ENCODE measurements at regions not wholly inside any gene's neighbourhood (a gene's known extent, or its start where the extent isn't known, plus 50 kb on each side); places are given as distances from the start of the nearest gene placed in this dataset.

GRCh38 chr14:26984311-26985177 is 386.7 kb upstream of the NOVA1 start:
- Histone ChIP-seq H3K27me3 (ENCODE audit: control insufficient read depth, insufficient read depth, low read length) (no peaks in the 10 kb centered on the region), H3K9me3 (ENCODE audit: control insufficient read depth, insufficient read depth, low read length) (no peaks in the 10 kb centered on the region), H3K9ac (ENCODE audit: low read depth, low read length) (no peak overlapping the region), H3K36me3 (ENCODE audit: control insufficient read depth, insufficient read depth, low read length) (no peaks in the 10 kb centered on the region), H3K4me1 (ENCODE audit: control insufficient read depth, insufficient read depth, low read length) (peaks cover 4% of the 10 kb centered on the region), H3K4me3 (ENCODE audit: low read depth, low read length) (no peak overlapping the region)

- peaks cover 4% of the 10 kb centered on the region for H3K4me1 ChIP-seq (ENCODE audit: control insufficient read depth, insufficient read depth, low read length)
- H3K4me3 ChIP-seq (ENCODE audit: low read depth, low read length) = no peak overlapping the region
- H3K27me3 ChIP-seq (ENCODE audit: control insufficient read depth, insufficient read depth, low read length) = no peaks in the 10 kb centered on the region
- H3K36me3 ChIP-seq (ENCODE audit: control insufficient read depth, insufficient read depth, low read length) = no peaks in the 10 kb centered on the region
- H3K9me3 ChIP-seq (ENCODE audit: control insufficient read depth, insufficient read depth, low read length) = no peaks in the 10 kb centered on the region
- no peak overlapping the region for H3K9ac ChIP-seq (ENCODE audit: low read depth, low read length)
Measured at GRCh38 chr14:26987744-26988363, 390.0 kb upstream of the NOVA1 start.

GRCh38 chr14:26990946-26991345 is 393.1 kb upstream of the NOVA1 start:
- Histone ChIP-seq H3K9me3 (ENCODE audit: control insufficient read depth, insufficient read depth, low read length) (no peaks in the 10 kb centered on the region), H3K9ac (ENCODE audit: low read depth, low read length) (no peak overlapping the region)

GRCh38 chr14:26992403-26993115 is 394.7 kb upstream of the NOVA1 start:
- no peaks in the 10 kb centered on the region for H3K27me3 ChIP-seq (ENCODE audit: control insufficient read depth, insufficient read depth, low read length)
- H3K4me1 ChIP-seq (ENCODE audit: control insufficient read depth, insufficient read depth, low read length) = peaks cover 4% of the 10 kb centered on the region
- no peak overlapping the region for H3K4me3 ChIP-seq (ENCODE audit: low read depth, low read length)
- H3K9ac ChIP-seq (ENCODE audit: low read depth, low read length) = no peak overlapping the region
- H3K36me3 ChIP-seq (ENCODE audit: control insufficient read depth, insufficient read depth, low read length) = no peaks in the 10 kb centered on the region
- no peaks in the 10 kb centered on the region for H3K9me3 ChIP-seq (ENCODE audit: control insufficient read depth, insufficient read depth, low read length)

More at GRCh38 chr14:26990946-26991345, 393.1 kb upstream of the NOVA1 start:
- no peaks in the 10 kb centered on the region for H3K36me3 ChIP-seq (ENCODE audit: control insufficient read depth, insufficient read depth, low read length)
- no peak overlapping the region for H3K4me3 ChIP-seq (ENCODE audit: low read depth, low read length)
- peaks cover 4% of the 10 kb centered on the region for H3K4me1 ChIP-seq (ENCODE audit: control insufficient read depth, insufficient read depth, low read length)
- H3K27me3 ChIP-seq (ENCODE audit: control insufficient read depth, insufficient read depth, low read length) = no peaks in the 10 kb centered on the region

GRCh38 chr14:26993556-26993955 is 395.7 kb upstream of the NOVA1 start:
- no peak overlapping the region for H3K9ac ChIP-seq (ENCODE audit: low read depth, low read length)
- no peaks in the 10 kb centered on the region for H3K9me3 ChIP-seq (ENCODE audit: control insufficient read depth, insufficient read depth, low read length)
- H3K4me1 ChIP-seq (ENCODE audit: control insufficient read depth, insufficient read depth, low read length) = peaks cover 4% of the 10 kb centered on the region
- no peaks in the 10 kb centered on the region for H3K27me3 ChIP-seq (ENCODE audit: control insufficient read depth, insufficient read depth, low read length)
- H3K36me3 ChIP-seq (ENCODE audit: control insufficient read depth, insufficient read depth, low read length) = no peaks in the 10 kb centered on the region
- H3K4me3 ChIP-seq (ENCODE audit: low read depth, low read length) = no peak overlapping the region

- no peak overlapping the region for H3K9ac ChIP-seq (ENCODE audit: low read depth, low read length)
- no peak overlapping the region for H3K4me3 ChIP-seq (ENCODE audit: low read depth, low read length)
- H3K36me3 ChIP-seq (ENCODE audit: control insufficient read depth, insufficient read depth, low read length) = no peaks in the 10 kb centered on the region
- no peaks in the 10 kb centered on the region for H3K9me3 ChIP-seq (ENCODE audit: control insufficient read depth, insufficient read depth, low read length)
- no peaks in the 10 kb centered on the region for H3K4me1 ChIP-seq (ENCODE audit: control insufficient read depth, insufficient read depth, low read length)
- H3K27me3 ChIP-seq (ENCODE audit: control insufficient read depth, insufficient read depth, low read length) = no peaks in the 10 kb centered on the region
Measured at GRCh38 chr14:26995301-26995700, 397.5 kb upstream of the NOVA1 start.

- no peak overlapping the region for H3K4me3 ChIP-seq (ENCODE audit: low read depth, low read length)
- no peaks in the 10 kb centered on the region for H3K27me3 ChIP-seq (ENCODE audit: control insufficient read depth, insufficient read depth, low read length)
- no peaks in the 10 kb centered on the region for H3K36me3 ChIP-seq (ENCODE audit: control insufficient read depth, insufficient read depth, low read length)
- no peaks in the 10 kb centered on the region for H3K9me3 ChIP-seq (ENCODE audit: control insufficient read depth, insufficient read depth, low read length)
- H3K9ac ChIP-seq (ENCODE audit: low read depth, low read length) = no peak overlapping the region
- H3K4me1 ChIP-seq (ENCODE audit: control insufficient read depth, insufficient read depth, low read length) = no peaks in the 10 kb centered on the region
Measured at GRCh38 chr14:26996246-26996645, 398.4 kb upstream of the NOVA1 start.

GRCh38 chr14:27002179-27002578 is 404.3 kb upstream of the NOVA1 start:
- Histone ChIP-seq H3K27me3 (ENCODE audit: control insufficient read depth, insufficient read depth, low read length) (no peaks in the 10 kb centered on the region), H3K9ac (ENCODE audit: low read depth, low read length) (no peak overlapping the region), H3K36me3 (ENCODE audit: control insufficient read depth, insufficient read depth, low read length) (no peaks in the 10 kb centered on the region), H3K9me3 (ENCODE audit: control insufficient read depth, insufficient read depth, low read length) (no peaks in the 10 kb centered on the region), H3K4me3 (ENCODE audit: low read depth, low read length) (no peak overlapping the region), H3K4me1 (ENCODE audit: control insufficient read depth, insufficient read depth, low read length) (no peaks in the 10 kb centered on the region)

- no peak overlapping the region for H3K9ac ChIP-seq (ENCODE audit: low read depth, low read length)
- H3K4me3 ChIP-seq (ENCODE audit: low read depth, low read length) = no peak overlapping the region
- H3K9me3 ChIP-seq (ENCODE audit: control insufficient read depth, insufficient read depth, low read length) = no peaks in the 10 kb centered on the region
- no peaks in the 10 kb centered on the region for H3K36me3 ChIP-seq (ENCODE audit: control insufficient read depth, insufficient read depth, low read length)
- no peaks in the 10 kb centered on the region for H3K27me3 ChIP-seq (ENCODE audit: control insufficient read depth, insufficient read depth, low read length)
- no peaks in the 10 kb centered on the region for H3K4me1 ChIP-seq (ENCODE audit: control insufficient read depth, insufficient read depth, low read length)
Measured at GRCh38 chr14:27006570-27006969, 408.7 kb upstream of the NOVA1 start.

- no peaks in the 10 kb centered on the region for H3K27me3 ChIP-seq (ENCODE audit: control insufficient read depth, insufficient read depth, low read length)
Measured at GRCh38 chr14:27008187-27008586, 410.4 kb upstream of the NOVA1 start.

GRCh38 chr14:27012641-27013040 is 414.8 kb upstream of the NOVA1 start:
- H3K27me3 ChIP-seq (ENCODE audit: control insufficient read depth, insufficient read depth, low read length) = no peaks in the 10 kb centered on the region
- H3K4me1 ChIP-seq (ENCODE audit: control insufficient read depth, insufficient read depth, low read length) = no peaks in the 10 kb centered on the region
- no peaks in the 10 kb centered on the region for H3K36me3 ChIP-seq (ENCODE audit: control insufficient read depth, insufficient read depth, low read length)
- no peak overlapping the region for H3K4me3 ChIP-seq (ENCODE audit: low read depth, low read length)
- H3K9ac ChIP-seq (ENCODE audit: low read depth, low read length) = no peak overlapping the region
- H3K9me3 ChIP-seq (ENCODE audit: control insufficient read depth, insufficient read depth, low read length) = no peaks in the 10 kb centered on the region

More at GRCh38 chr14:27008187-27008586, 410.4 kb upstream of the NOVA1 start:
- H3K9ac ChIP-seq (ENCODE audit: low read depth, low read length) = no peak overlapping the region
- H3K36me3 ChIP-seq (ENCODE audit: control insufficient read depth, insufficient read depth, low read length) = no peaks in the 10 kb centered on the region
- H3K4me1 ChIP-seq (ENCODE audit: control insufficient read depth, insufficient read depth, low read length) = no peaks in the 10 kb centered on the region
- no peak overlapping the region for H3K4me3 ChIP-seq (ENCODE audit: low read depth, low read length)
- H3K9me3 ChIP-seq (ENCODE audit: control insufficient read depth, insufficient read depth, low read length) = no peaks in the 10 kb centered on the region
